Suprapubic skin (tissue), 4 donors: ENCODE measurements at regions not wholly inside any gene's neighbourhood (a gene's known extent, or its start where the extent isn't known, plus 50 kb on each side); places are given as distances from the start of the nearest gene placed in this dataset.

ENCODE experiments used
- DNase-seq, 2 donors: peaks; one replicate each; pipeline ENCODE4 v3.0.0-alpha.2; 2019; ENCODE audit warnings: low spot score in 2 of 2
- H3K27ac ChIP-seq: fragments of 200-600 bp; sonication (generic); one replicate; pipeline ENCODE4 v1.5.1; 2019
- H3K27me3 ChIP-seq: fragments of 200-600 bp; sonication (generic); one replicate; pipeline ENCODE4 v1.5.1; 2019
- H3K36me3 ChIP-seq: fragments of 200-600 bp; sonication (generic); one replicate; pipeline ENCODE4 v1.5.1; 2019
- H3K4me1 ChIP-seq: fragments of 200-600 bp; sonication (generic); one replicate; pipeline ENCODE4 v1.5.1; 2019
- H3K4me3 ChIP-seq: fragments of 200-600 bp; sonication (generic); one replicate; pipeline ENCODE4 v1.5.1; 2019; ENCODE audit warnings: mild to moderate bottlenecking
- H3K9me3 ChIP-seq: fragments of 200-600 bp; sonication (generic); one replicate; pipeline ENCODE4 v1.5.1; 2019
- CTCF ChIP-seq, 2 donors: fragments of 200-600 bp in 1 of 2; fragments of 450-650 bp in 1 of 2; sonication (generic) in 1 of 2; IDR thresholded peaks; one replicate each; pipeline ENCODE4 v1.5.1; 2016 to 2019; ENCODE audit warnings: antibody characterized with exemption in 2 of 2, mild to moderate bottlenecking in 1 of 2, moderate library complexity in 1 of 2
- EP300 ChIP-seq: sonication (generic); formaldehyde crosslinking; IDR thresholded peaks from one replicate; pipeline ENCODE4 v1.6.1; 2017; ENCODE audit warnings: antibody characterized with exemption
- POLR2A ChIP-seq, 2 donors: fragments of 450-650 bp; IDR thresholded peaks; one replicate each; pipeline ENCODE4 v1.6.1; 2017; ENCODE audit warnings: antibody characterized with exemption in 2 of 2, mild to moderate bottlenecking in 2 of 2, moderate library complexity in 2 of 2
- POLR2AphosphoS5 ChIP-seq, 3 donors: sonication (generic); formaldehyde crosslinking; IDR thresholded peaks; one replicate each; pipeline ENCODE4 v1.6.1; 2017; ENCODE audit warnings: antibody characterized with exemption in 3 of 3
- WGBS: methylation state at CpG from one replicate; pipeline ENCODE4 v1.1.5; 2018; 5-methylcytosine and 5-hydroxymethylcytosine counted together

GRCh38 chr19:28885965-28886364 is 327.0 kb downstream of the UQCRFS1 start:
- Histone ChIP-seq H3K4me3 (no peak overlapping the region), H3K27me3 (peaks cover 12% of the 10 kb centered on the region), H3K4me1 (no peaks in the 10 kb centered on the region), H3K27ac (no peak overlapping the region), H3K36me3 (no peaks in the 10 kb centered on the region), H3K9me3 (no peaks in the 10 kb centered on the region)
- WGBS, result 61% methylated on average over 4 of the region's 4 CpGs
- TF ChIP-seq CTCF (IDR thresholded peaks at IDR 0.05), result no peak
- TF ChIP-seq POLR2A (IDR thresholded peaks at IDR 0.05), result no peak
- TF ChIP-seq EP300, result no peak
- no peak for TF ChIP-seq POLR2AphosphoS5 (IDR thresholded peaks at IDR 0.05)
- no peak for DNase-seq

- 62% methylated on average over 12 of the region's 12 CpGs for whole genome bisulfite sequencing
- no peaks in the 10 kb centered on the region for H3K36me3 ChIP-seq
- no peak for TF ChIP-seq POLR2AphosphoS5 (IDR thresholded peaks at IDR 0.05)
- TF ChIP-seq POLR2A (IDR thresholded peaks at IDR 0.05), result no peak
- no peak for TF ChIP-seq CTCF (IDR thresholded peaks at IDR 0.05)
- TF ChIP-seq EP300, result no peak
- no peak overlapping the region for H3K4me3 ChIP-seq
- H3K27ac ChIP-seq, result no peak overlapping the region
- peaks cover 12% of the 10 kb centered on the region for H3K27me3 ChIP-seq
- H3K4me1 ChIP-seq, result no peaks in the 10 kb centered on the region
- H3K9me3 ChIP-seq, result no peaks in the 10 kb centered on the region
- DNase-seq, result no peak
These were observed 328.0 kb downstream of the UQCRFS1 start for GRCh38 chr19:28884786-28885476.

GRCh38 chr19:28883241-28883693 is 329.7 kb downstream of the UQCRFS1 start:
- no peaks in the 10 kb centered on the region for H3K36me3 ChIP-seq
- H3K4me1 ChIP-seq, result no peaks in the 10 kb centered on the region
- WGBS, result 15% methylated on average over 5 of the region's 9 CpGs
- H3K9me3 ChIP-seq, result no peaks in the 10 kb centered on the region
- peak in 1 of 2 donors; percentile 70 for DNase-seq
- peaks cover 7% of the 10 kb centered on the region for H3K27me3 ChIP-seq
- H3K27ac ChIP-seq, result no peak overlapping the region
- TF ChIP-seq EP300 (no peak), CTCF (IDR thresholded peaks at IDR 0.05) (no peak), POLR2AphosphoS5 (IDR thresholded peaks at IDR 0.05) (no peak), POLR2A (IDR thresholded peaks at IDR 0.05) (no peak)
- no peak overlapping the region for H3K4me3 ChIP-seq

- 52% methylated on average over 3 of the region's 6 CpGs for WGBS
- Histone ChIP-seq H3K27ac (no peak overlapping the region), H3K9me3 (no peaks in the 10 kb centered on the region), H3K27me3 (peaks cover 5% of the 10 kb centered on the region), H3K4me3 (no peak overlapping the region), H3K4me1 (no peaks in the 10 kb centered on the region), H3K36me3 (no peaks in the 10 kb centered on the region)
- DNase-seq, result no peak
- TF ChIP-seq POLR2AphosphoS5 (IDR thresholded peaks at IDR 0.05) (no peak), POLR2A (IDR thresholded peaks at IDR 0.05) (no peak), CTCF (IDR thresholded peaks at IDR 0.05) (no peak), EP300 (no peak)
These were observed 330.1 kb downstream of the UQCRFS1 start for GRCh38 chr19:28882818-28883217.

- Histone ChIP-seq H3K27ac (no peak overlapping the region), H3K4me1 (no peaks in the 10 kb centered on the region), H3K27me3 (peaks cover 2% of the 10 kb centered on the region), H3K9me3 (no peaks in the 10 kb centered on the region), H3K4me3 (no peak overlapping the region), H3K36me3 (no peaks in the 10 kb centered on the region)
- no peak for DNase-seq
- no peak for TF ChIP-seq EP300
- no peak for TF ChIP-seq POLR2AphosphoS5 (IDR thresholded peaks at IDR 0.05)
- no peak for TF ChIP-seq POLR2A (IDR thresholded peaks at IDR 0.05)
- TF ChIP-seq CTCF (IDR thresholded peaks at IDR 0.05), result no peak
- WGBS, result 60% methylated on average over 8 of the region's 8 CpGs
These were observed 331.3 kb downstream of the UQCRFS1 start for GRCh38 chr19:28881616-28882015.
